Sigmoid colon (tissue), 4 donors: ENCODE measurements at regions not wholly inside any gene's neighbourhood (a gene's known extent, or its start where the extent isn't known, plus 50 kb on each side); places are given as distances from the start of the nearest gene placed in this dataset.

Experiments
- CTCF ChIP-seq, 4 experiments: fragments of 450-650 bp in 3 of 4; fragments of 200-600 bp in 1 of 4; IDR thresholded peaks; one replicate each; pipeline ENCODE4 v1.5.1; 2016 to 2019; ENCODE audit warnings: antibody characterized with exemption in 4 of 4, mild to moderate bottlenecking in 3 of 4, moderate library complexity in 2 of 4
- EP300 ChIP-seq, 4 donors: sonication (generic); formaldehyde crosslinking; IDR thresholded peaks; one replicate each; pipeline ENCODE4 v1.6.1; 2017; ENCODE audit warnings: antibody characterized with exemption in 4 of 4
- POLR2AphosphoS5 ChIP-seq, 4 donors: sonication (generic); formaldehyde crosslinking; IDR thresholded peaks; one replicate each; pipeline ENCODE4 v1.6.1; 2017; ENCODE audit warnings: antibody characterized with exemption in 4 of 4

DNA sequence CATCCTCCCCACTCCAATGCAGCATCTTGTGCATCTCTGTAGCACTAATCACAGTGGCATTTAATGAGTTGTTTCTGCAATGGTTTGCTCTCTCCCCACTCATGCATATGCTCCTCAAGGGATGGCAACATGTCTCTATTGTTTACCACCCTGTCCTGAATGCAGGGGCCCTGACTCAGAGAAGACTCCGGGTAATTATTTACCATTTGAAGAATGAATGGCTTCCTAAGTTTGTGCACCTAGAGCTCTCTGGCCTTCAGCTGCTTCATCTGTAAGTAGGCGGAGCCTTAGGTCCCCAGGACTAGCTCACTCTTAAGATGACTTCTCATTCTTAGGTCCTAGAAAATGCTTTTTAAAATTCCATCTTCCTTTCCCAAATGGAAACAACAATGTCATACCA, 63.7 kb upstream of the IGSF21 start:
- TF ChIP-seq CTCF (IDR thresholded peaks at IDR 0.05) (no peak), POLR2AphosphoS5 (IDR thresholded peaks at IDR 0.05) (no peak), EP300 (IDR thresholded peaks at IDR 0.05) (no peak)
